K562 (cell line): ENCODE measurements at regions not wholly inside any gene's neighbourhood (a gene's known extent, or its start where the extent isn't known, plus 50 kb on each side); places are given as distances from the start of the nearest gene placed in this dataset.

ENCODE experiments used
- ATAC-seq: fragments of 200-7000 bp; cut with Tn5 transposase; 3 replicates; pipeline ENCODE4 v1.9.1; 2020; ENCODE audit warnings: moderate library complexity
- BruUV-seq: library from RNA; stranded (reverse); fragments of 400-500 nt; replicated peaks from 2 replicates; lab custom pipeline; 2021; lab: Mats Ljungman, UMichigan
- CTCF ChIA-PET: fragments of 300-600 bp; formaldehyde crosslinking; extraction: SDS; loops from one replicate; lab custom pipeline; 2021; ENCODE audit warnings: low intra/inter-chr PET ratio; lab: Yijun Ruan, JAX
- POLR2A ChIA-PET: fragments of 300-600, 350-650 bp; sonication (Branson Sonifier 250); formaldehyde crosslinking; extraction: SDS; loops from one replicate; lab custom pipeline; 2021; ENCODE audit warnings: antibody characterized with exemption, inconsistent platforms; lab: Yijun Ruan, JAX
- DNase-seq, 4 experiments: peaks; one replicate each; pipeline versions ENCODE4 v3.0.0 to v3.0.0-alpha.2; 2011 to 2018; ENCODE audit warnings: low spot score in 3 of 4, mixed read lengths in 3 of 4; ENCODE audit errors: extremely low read depth in 1 of 4
- FAIRE-seq: peaks from 2 replicates; lab custom pipeline; 2011; peaks lifted over from hg19 to GRCh38; lab: Jason Lieb, UNC
- H2AFZ ChIP-seq: 2 replicates; pipeline ENCODE4 v1.6.0; 2011; ENCODE audit warnings: low read depth, low read length, control low read depth, inconsistent platforms
- H3K27ac ChIP-seq: fragments of 200-600 bp; 3 replicates; pipeline ENCODE4 v1.8.0; 2011; ENCODE audit warnings: low read depth, mild to moderate bottlenecking, control low read depth, inconsistent platforms, low read length, moderate library complexity, mixed read lengths; ENCODE audit errors: extremely low read depth
- H3K27me3 ChIP-seq, 2 experiments: fragments of 300-600 bp in 1 of 2; 2 replicates in 1 of 2; 3 replicates in 1 of 2; pipeline versions ENCODE4 v1.6.0 to v1.8.0; 2011; ENCODE audit warnings: inconsistent platforms in 2 of 2, low read length in 2 of 2, mild to moderate bottlenecking in 1 of 2, mixed read lengths in 1 of 2, moderate library complexity in 1 of 2; ENCODE audit not compliant: control insufficient read depth in 2 of 2, insufficient read depth in 2 of 2
- H3K36me3 ChIP-seq: fragments of 300-600 bp; 3 replicates; pipeline ENCODE4 v1.8.0; 2011; ENCODE audit warnings: mild to moderate bottlenecking, low read length, inconsistent platforms; ENCODE audit not compliant: control insufficient read depth, insufficient read depth
- H3K4me1 ChIP-seq, 2 experiments: fragments of 200-600 bp in 1 of 2; replicated peaks in 1 of 2; 2 replicates in 1 of 2; 3 replicates in 1 of 2; pipeline versions ENCODE4 v1.5.1 to v1.8.0; 2011; ENCODE audit warnings: inconsistent platforms in 2 of 2, low read length in 2 of 2, mild to moderate bottlenecking in 1 of 2, mixed read lengths in 1 of 2, moderate library complexity in 1 of 2; ENCODE audit not compliant: control insufficient read depth in 2 of 2, insufficient read depth in 2 of 2
- H3K4me2 ChIP-seq: 2 replicates; pipeline ENCODE4 v1.6.1; 2011; ENCODE audit warnings: low read length, control low read depth, inconsistent platforms, mixed read lengths; ENCODE audit not compliant: insufficient read depth
- H3K4me3 ChIP-seq: fragments of 200-600 bp; sonication (generic), shearing (Covaris generic); 2 replicates; pipeline ENCODE4 v1.5.1; 2016; ENCODE audit warnings: control low read depth, inconsistent platforms
- H3K79me2 ChIP-seq: fragments of 200-600 bp; 3 replicates; pipeline ENCODE4 v1.8.0; 2011; ENCODE audit warnings: low read length, inconsistent platforms; ENCODE audit not compliant: control insufficient read depth, insufficient read depth
- H3K9ac ChIP-seq, 2 experiments: 2 replicates each; pipeline versions ENCODE4 v1.6.0 to v1.6.1; 2011; ENCODE audit warnings: low read depth in 2 of 2, low read length in 2 of 2, control low read depth in 1 of 2, inconsistent platforms in 1 of 2, mild to moderate bottlenecking in 1 of 2, mixed read lengths in 1 of 2; ENCODE audit not compliant: insufficient read depth in 1 of 2
- H3K9me1 ChIP-seq: one replicate; pipeline ENCODE4 v1.6.0; 2011; ENCODE audit warnings: inconsistent platforms, mild to moderate bottlenecking, low read length, moderate library complexity; ENCODE audit not compliant: control insufficient read depth, insufficient read depth
- H3K9me3 ChIP-seq: replicated peaks from 2 replicates; pipeline ENCODE4 v1.5.1; 2011; ENCODE audit warnings: low read depth, low read length, inconsistent platforms; ENCODE audit not compliant: control insufficient read depth, insufficient read depth
- H4K20me1 ChIP-seq: replicated peaks from 2 replicates; pipeline ENCODE4 v1.6.1; 2011; ENCODE audit warnings: low read length, inconsistent platforms, mixed read lengths; ENCODE audit not compliant: control insufficient read depth, insufficient read depth
- CBFB ChIP-seq: sonication (generic); formaldehyde crosslinking; IDR thresholded peaks from 2 replicates; pipeline ENCODE4 v1.4.0; 2020; ENCODE audit warnings: mild to moderate bottlenecking, missing genetic modification reagents
- ELF4 ChIP-seq: fragments of 450-650 bp; formaldehyde crosslinking; IDR thresholded peaks from 2 replicates; pipeline ENCODE4 v1.4.0; 2022; ENCODE audit warnings: missing genetic modification characterization
- GTF2A2 ChIP-seq: IDR thresholded peaks from 2 replicates; pipeline ENCODE4 v1.6.1; 2016; ENCODE audit warnings: mild to moderate bottlenecking, missing genetic modification characterization, missing compliant biosample characterization
- HCFC1 ChIP-seq: IDR thresholded peaks from 2 replicates; pipeline ENCODE4 v1.6.1; 2012; ENCODE audit warnings: low read depth, low read length, improper control_type of control experiment
- KDM1A ChIP-seq, 2 experiments: fragments of 450-650 bp; IDR thresholded peaks; 2 replicates each; pipeline ENCODE4 v1.6.1; 2016; ENCODE audit warnings: mild to moderate bottlenecking in 2 of 2
- LARP7 ChIP-seq: fragments of 450-650 bp; IDR thresholded peaks from 2 replicates; pipeline ENCODE4 v1.6.1; 2016
- MEIS2 ChIP-seq: fragments of 450-650 bp; IDR thresholded peaks from 2 replicates; pipeline ENCODE4 v1.6.1; 2014; ENCODE audit warnings: mild to moderate bottlenecking; ENCODE audit not compliant: partially characterized antibody
- NR2C2 ChIP-seq, 2 experiments: fragments of 200-800 bp in 1 of 2; sonication (Bioruptor generic) in 1 of 2; sonication (generic) in 1 of 2; formaldehyde crosslinking in 1 of 2; IDR thresholded peaks; 2 replicates each; pipeline versions ENCODE4 v1.6.1 to v1.8.0; 2016 to 2022; ENCODE audit warnings: mild to moderate bottlenecking in 1 of 2, missing compliant biosample characterization in 1 of 2, missing genetic modification characterization in 1 of 2, missing genetic modification reagents in 1 of 2
- RBFOX2 ChIP-seq: fragments of 200-400 bp; formaldehyde crosslinking; IDR thresholded peaks from 2 replicates; pipeline ENCODE4 v1.6.1; 2017; ENCODE audit warnings: low read depth, mild to moderate bottlenecking, low read length, moderate library complexity
- SIX5 ChIP-seq, 2 experiments: IDR thresholded peaks; 2 replicates each; pipeline ENCODE4 v1.6.1; 2011; ENCODE audit warnings: low read length in 2 of 2, borderline replicate concordance in 1 of 2, low read depth in 1 of 2, mild to moderate bottlenecking in 1 of 2, moderate library complexity in 1 of 2; ENCODE audit not compliant: insufficient read depth in 1 of 2
- STAT6 ChIP-seq: sonication (generic); formaldehyde crosslinking; IDR thresholded peaks from 2 replicates; pipeline ENCODE4 v1.8.1; 2023; ENCODE audit warnings: mild to moderate bottlenecking, missing genetic modification reagents
- TFAM ChIP-seq: fragments of 250-450 bp; sonication (Bioruptor Pico); conservative IDR thresholded peaks from 2 replicates; pipeline ENCODE4 v1.5.0; 2021; ENCODE audit warnings: mild to moderate bottlenecking, moderate library complexity
- TSC22D4 ChIP-seq: fragments of 450-650 bp; IDR thresholded peaks from 2 replicates; pipeline ENCODE4 v1.6.1; 2016; ENCODE audit warnings: missing genetic modification characterization, missing biosample characterization, control low read depth
- ZBTB8A ChIP-seq: fragments of 450-650 bp; IDR thresholded peaks from 2 replicates; pipeline ENCODE4 v1.6.1; 2018; ENCODE audit warnings: mild to moderate bottlenecking, moderate library complexity; ENCODE audit not compliant: partially characterized antibody
- ZNF197 ChIP-seq: fragments of 200-800 bp; sonication (Bioruptor generic); IDR thresholded peaks from 2 replicates; pipeline ENCODE4 v1.6.1; 2016; ENCODE audit warnings: low read depth, missing genetic modification characterization, missing compliant biosample characterization
- ZNF316 ChIP-seq: fragments of 450-650 bp; IDR thresholded peaks from 2 replicates; pipeline ENCODE4 v1.6.1; 2016
- in situ Hi-C: fragments of 300-500 bp; cut with MboI; formaldehyde crosslinking; loops from 4 replicates; pipeline ENCODE4 v1.15.0; 2018; ENCODE audit warnings: inconsistent platforms, mixed read lengths
- intact Hi-C: fragments of 100-400 bp; cut with micrococcal nuclease; formaldehyde crosslinking; loops from 2 replicates; pipeline ENCODE4 v1.14.2; 2022
- TF ChIP-seq, protein P1 (sequence below): fragments of 450-650 bp; formaldehyde crosslinking; IDR thresholded peaks from 2 replicates; pipeline ENCODE4 v1.4.0; 2020; ENCODE audit warnings: mild to moderate bottlenecking, moderate library complexity

GRCh38 chr11:87897071-87897470 is 278.2 kb downstream of the RAB38 start:
- Histone ChIP-seq H3K79me2 (no peaks in the 10 kb centered on the region), H3K4me3 (no peak overlapping the region), H3K9me3 (no peaks in the 10 kb centered on the region; the same call in 1 of the 2 replicates), H3K4me1 (no peaks in the 10 kb centered on the region), H3K9ac (no peak overlapping the region), H3K4me2 (no peak overlapping the region), H3K27me3 (no peaks in the 10 kb centered on the region), H2AFZ (no peak overlapping the region), H3K9me1 (no peaks in the 10 kb centered on the region), H3K27ac (no peak overlapping the region), H3K36me3 (no peaks in the 10 kb centered on the region), H4K20me1 (no peaks in the 10 kb centered on the region)
- no peak for DNase-seq
- FAIRE-seq: no peak
- intact Hi-C loops: no loop called here
- ChIA-PET POLR2A (no interaction called here), CTCF (no interaction called here)
- no TSS peak for BruUV-seq
- ATAC-seq: no peak
- in situ Hi-C loops: no loop called here
- TF ChIP-seq STAT6 (CRISPR knock-in tag): no peak
- TF ChIP-seq TSC22D4 (tag): no peak
- TF ChIP-seq KDM1A (IDR thresholded peaks at IDR 0.05): no peak
- no peak for TF ChIP-seq RBFOX2
- TF ChIP-seq CBFB (CRISPR knock-in tag): no peak
- no peak for TF ChIP-seq HCFC1
- TF ChIP-seq SIX5 (IDR thresholded peaks at IDR 0.05; ENCODE audit: borderline replicate concordance in 1 of 2, insufficient read depth in 1 of 2, low read depth in 1 of 2, low read length in 2 of 2): no peak
- no peak for TF ChIP-seq ZBTB8A
- TF ChIP-seq GTF2A2: no peak
- no peak for TF ChIP-seq NR2C2 (CRISPR knock-in tag; IDR thresholded peaks at IDR 0.05)
- no peak for TF ChIP-seq NR2C2 (tag; IDR thresholded peaks at IDR 0.05)
- no peak for TF ChIP-seq LARP7
- TF ChIP-seq ZNF197 (CRISPR knock-in tag): no peak
- TF ChIP-seq, protein P1, sequence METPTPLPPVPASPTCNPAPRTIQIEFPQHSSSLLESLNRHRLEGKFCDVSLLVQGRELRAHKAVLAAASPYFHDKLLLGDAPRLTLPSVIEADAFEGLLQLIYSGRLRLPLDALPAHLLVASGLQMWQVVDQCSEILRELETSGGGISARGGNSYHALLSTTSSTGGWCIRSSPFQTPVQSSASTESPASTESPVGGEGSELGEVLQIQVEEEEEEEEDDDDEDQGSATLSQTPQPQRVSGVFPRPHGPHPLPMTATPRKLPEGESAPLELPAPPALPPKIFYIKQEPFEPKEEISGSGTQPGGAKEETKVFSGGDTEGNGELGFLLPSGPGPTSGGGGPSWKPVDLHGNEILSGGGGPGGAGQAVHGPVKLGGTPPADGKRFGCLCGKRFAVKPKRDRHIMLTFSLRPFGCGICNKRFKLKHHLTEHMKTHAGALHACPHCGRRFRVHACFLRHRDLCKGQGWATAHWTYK (CRISPR knock-in tag): no peak
- TF ChIP-seq TFAM: no peak
- no peak for TF ChIP-seq ELF4
- no peak for TF ChIP-seq MEIS2
- TF ChIP-seq ZNF316: no peak
